ENCODE measurements at regions not wholly inside any gene's neighbourhood (a gene's known extent, or its start where the extent isn't known, plus 50 kb on each side); places are given as distances from the start of the nearest gene placed in this dataset.

- TF ChIP-seq CTCF (IDR thresholded peaks at IDR 0.05; ENCODE audit: poor library complexity, severe bottlenecking) (no peak), EZH2 (IDR thresholded peaks at IDR 0.05; ENCODE audit: borderline replicate concordance, insufficient read depth, low read length, poor library complexity, severe bottlenecking) (no peak), REST (IDR thresholded peaks at IDR 0.05; ENCODE audit: borderline replicate concordance) (no peak), TAF1 (IDR thresholded peaks at IDR 0.05; ENCODE audit: low read depth) (no peak), POLR2AphosphoS5 (IDR thresholded peaks at IDR 0.05) (no peak), RAD21 (conservative IDR thresholded peaks at IDR 0.05) (no peak), EP300 (conservative IDR thresholded peaks at IDR 0.05; ENCODE audit: poor library complexity, severe bottlenecking) (no peak), MXI1 (conservative IDR thresholded peaks at IDR 0.05; ENCODE audit: poor library complexity, severe bottlenecking) (no peak)
Measured at GRCh38 chr1:201760516-201760915, 68.4 kb upstream of the IPO9 start.
